HG03159 (cell line): ENCODE measurements at regions not wholly inside any gene's neighbourhood (a gene's known extent, or its start where the extent isn't known, plus 50 kb on each side); places are given as distances from the start of the nearest gene placed in this dataset.

Source experiments
- ATAC-seq: cut with Tn5 transposase; IDR thresholded peaks from one replicate; pipeline ENCODE4 v1.9.1; 2021; ENCODE audit warnings: mild to moderate bottlenecking, moderate library complexity; ENCODE audit not compliant: unreplicated experiment

- ATAC-seq: peak; percentile 87
Observed at GRCh38 chr4:171639540-171639939, 173.7 kb upstream of the GALNTL6 start.

- no peak for ATAC-seq
Observed at GRCh38 chr4:171636606-171637005, 176.6 kb upstream of the GALNTL6 start.

- no peak for ATAC-seq
Observed at GRCh38 chr4:171629737-171630136, 183.5 kb upstream of the GALNTL6 start.

- ATAC-seq: peak; percentile 98
Observed at GRCh38 chr4:171629182-171629581, 184.0 kb upstream of the GALNTL6 start.

- ATAC-seq: no peak
Observed at GRCh38 chr4:171626554-171626953, 186.7 kb upstream of the GALNTL6 start.

- ATAC-seq: no peak
Observed at GRCh38 chr4:171622729-171623128, 190.5 kb upstream of the GALNTL6 start.

GRCh38 chr4:171621646-171622045, 191.6 kb upstream of the GALNTL6 start:
- ATAC-seq: no peak

- ATAC-seq: no peak
Observed at GRCh38 chr4:171612907-171613306, 200.3 kb upstream of the GALNTL6 start.

GRCh38 chr4:171602638-171603355, 210.4 kb upstream of the GALNTL6 start:
- no peak for ATAC-seq

GRCh38 chr4:171601091-171601490, 212.1 kb upstream of the GALNTL6 start:
- ATAC-seq: no peak

GRCh38 chr4:171599628-171600027, 213.6 kb upstream of the GALNTL6 start:
- no peak for ATAC-seq

GRCh38 chr4:171594293-171594692, 218.9 kb upstream of the GALNTL6 start:
- no peak for ATAC-seq

GRCh38 chr4:171590716-171591115, 222.5 kb upstream of the GALNTL6 start:
- ATAC-seq: no peak

GRCh38 chr4:171588764-171589163, 224.4 kb upstream of the GALNTL6 start:
- no peak for ATAC-seq

GRCh38 chr4:171588051-171588545, 225.1 kb upstream of the GALNTL6 start:
- ATAC-seq: no peak

- ATAC-seq: no peak
Observed at GRCh38 chr4:171583790-171584189, 229.4 kb upstream of the GALNTL6 start.

- ATAC-seq: no peak
Observed at GRCh38 chr4:171582961-171583581, 230.1 kb upstream of the GALNTL6 start.

- ATAC-seq: no peak
Observed at GRCh38 chr4:171573181-171573580, 240.0 kb upstream of the GALNTL6 start.

- peak; percentile 70 for ATAC-seq
Observed at GRCh38 chr4:171565130-171565788, 247.9 kb upstream of the GALNTL6 start.

- ATAC-seq: peak; percentile 74
Observed at GRCh38 chr4:171561419-171561818, 251.8 kb upstream of the GALNTL6 start.

- no peak for ATAC-seq
Observed at GRCh38 chr4:171553961-171554360, 259.2 kb upstream of the GALNTL6 start.

GRCh38 chr4:171542640-171543039, 270.6 kb upstream of the GALNTL6 start:
- ATAC-seq: no peak
